ENCODE measurements at regions not wholly inside any gene's neighbourhood (a gene's known extent, or its start where the extent isn't known, plus 50 kb on each side); places are given as distances from the start of the nearest gene placed in this dataset.
"Not testable (repeated sequence)": the region's sequence is repeated elsewhere in the genome, so short reads cannot be mapped to it uniquely, and the experiment has no call there.

GRCh38 chr1:196160066-196160795 lies 448.0 kb downstream of the KCNT2 start:
- DNase-seq (ENCODE audit: low read depth in 2 of 2) = no peak

GRCh38 chr1:196155586-196155985 lies 452.7 kb downstream of the KCNT2 start:
- no peak for DNase-seq (ENCODE audit: low read depth in 2 of 2)

- DNase-seq (ENCODE audit: low read depth in 2 of 2) = no peak
These were observed 455.3 kb downstream of the KCNT2 start for GRCh38 chr1:196152975-196153374.

- DNase-seq (ENCODE audit: low read depth in 2 of 2) = no peak
These were observed 456.2 kb downstream of the KCNT2 start for GRCh38 chr1:196152086-196152485.

GRCh38 chr1:196148367-196148970 lies 459.8 kb downstream of the KCNT2 start:
- no peak for DNase-seq (ENCODE audit: low read depth in 2 of 2)

- no peak for DNase-seq (ENCODE audit: low read depth in 2 of 2)
These were observed 460.7 kb downstream of the KCNT2 start for GRCh38 chr1:196147530-196147929.

GRCh38 chr1:196145151-196145550 lies 463.1 kb downstream of the KCNT2 start:
- not testable (repeated sequence) for DNase-seq (ENCODE audit: low read depth in 2 of 2)

- DNase-seq (ENCODE audit: low read depth in 2 of 2) = no peak
These were observed 463.7 kb downstream of the KCNT2 start for GRCh38 chr1:196144588-196144987.

GRCh38 chr1:196143602-196144342 lies 464.5 kb downstream of the KCNT2 start:
- DNase-seq (ENCODE audit: low read depth in 2 of 2) = no peak

- DNase-seq (ENCODE audit: low read depth in 2 of 2) = no peak
These were observed 466.1 kb downstream of the KCNT2 start for GRCh38 chr1:196142111-196142640.

GRCh38 chr1:196136396-196136795 lies 471.8 kb downstream of the KCNT2 start:
- no peak for DNase-seq (ENCODE audit: low read depth in 2 of 2)

GRCh38 chr1:196131691-196132090 lies 476.5 kb downstream of the KCNT2 start:
- DNase-seq (ENCODE audit: low read depth in 2 of 2) = no peak

GRCh38 chr1:196128835-196129234 lies 479.4 kb downstream of the KCNT2 start:
- no peak for DNase-seq (ENCODE audit: low read depth in 2 of 2)

GRCh38 chr1:196121181-196121580 lies 487.1 kb downstream of the KCNT2 start:
- DNase-seq (ENCODE audit: low read depth in 2 of 2) = no peak

- DNase-seq (ENCODE audit: low read depth in 2 of 2) = no peak
These were observed 492.6 kb downstream of the KCNT2 start for GRCh38 chr1:196115646-196116045.

GRCh38 chr1:196114193-196114592 lies 494.0 kb downstream of the KCNT2 start:
- DNase-seq (ENCODE audit: low read depth in 2 of 2) = no peak

- DNase-seq (ENCODE audit: low read depth in 2 of 2) = not testable (repeated sequence)
These were observed 499.2 kb downstream of the KCNT2 start for GRCh38 chr1:196108990-196109389.

GRCh38 chr1:196105901-196106300 lies 502.3 kb downstream of the KCNT2 start:
- DNase-seq (ENCODE audit: low read depth in 2 of 2) = no peak

GRCh38 chr1:196102826-196103225 lies 505.4 kb downstream of the KCNT2 start:
- DNase-seq (ENCODE audit: low read depth in 2 of 2) = no peak

GRCh38 chr1:196098000-196098399 lies 510.2 kb downstream of the KCNT2 start:
- no peak for DNase-seq (ENCODE audit: low read depth in 2 of 2)

- no peak for DNase-seq (ENCODE audit: low read depth in 2 of 2)
These were observed 513.4 kb downstream of the KCNT2 start for GRCh38 chr1:196094821-196095220.

GRCh38 chr1:196091397-196092135 lies 516.7 kb downstream of the KCNT2 start:
- DNase-seq (ENCODE audit: low read depth in 2 of 2) = no peak

All from stimulated activated CD8-positive, alpha-beta memory T cell treated with anti-CD3 and anti-CD28 coated beads, Interleukin-15, amount 100 ng/mL, for 48 hours (primary cell).